ENCODE measurements at regions not wholly inside any gene's neighbourhood (a gene's known extent, or its start where the extent isn't known, plus 50 kb on each side); places are given as distances from the start of the nearest gene placed in this dataset.

DNA sequence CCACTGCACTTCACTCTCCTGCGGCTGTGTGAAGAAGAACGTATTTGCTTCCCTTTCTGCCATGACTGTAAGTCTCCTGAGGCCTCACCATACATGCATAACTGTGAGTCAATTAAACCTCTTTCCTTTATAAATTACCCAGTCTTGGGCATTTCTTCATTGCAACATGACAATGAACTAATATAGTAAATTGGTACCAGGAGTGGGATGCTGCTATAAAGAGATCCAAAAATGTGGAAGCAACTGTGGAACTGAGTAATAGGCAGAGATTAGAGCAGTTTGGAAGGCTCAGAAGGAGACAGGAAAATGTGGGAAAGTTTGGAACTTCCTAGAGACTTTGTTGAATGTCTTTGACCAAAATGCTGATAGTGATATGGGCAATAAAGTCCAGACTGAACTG, 1907.9 kb downstream of the MRPL39 start:
- FAIRE-seq: no peak
- Histone ChIP-seq H3K9me3 (replicated peaks; ENCODE audit: control insufficient read depth, insufficient read depth, low read length) (peaks cover 7% of the 10 kb centered on the region), H2AFZ (ENCODE audit: low read depth, low read length) (no peak overlapping the region), H3K4me2 (ENCODE audit: insufficient read depth, low read length) (no peak overlapping the region), H3K4me3 (replicated peaks in 1 of 3; ENCODE audit: insufficient read depth in 1 of 3, low read depth in 1 of 3, low read length in 3 of 3) (no peak overlapping the region), H3K9ac (replicated peaks; ENCODE audit: extremely low read depth, insufficient read depth, low read length) (no peak overlapping the region), H3K9me1 (replicated peaks; ENCODE audit: control insufficient read depth, extremely low read depth, insufficient read depth, low read length) (no peaks in the 10 kb centered on the region), H3K79me2 (ENCODE audit: control insufficient read depth, insufficient read depth, low read length) (no peaks in the 10 kb centered on the region), H3K4me1 (ENCODE audit: control insufficient read depth, extremely low read depth, insufficient read depth, low read length) (no peaks in the 10 kb centered on the region), H3K27ac (ENCODE audit: insufficient read depth, low read depth, low read length) (no peak overlapping the region), H3K27me3 (ENCODE audit: control insufficient read depth in 2 of 2, insufficient read depth in 2 of 2, low read length in 2 of 2) (no peaks in the 10 kb centered on the region), H3K36me3 (ENCODE audit: control insufficient read depth in 2 of 2, extremely low read depth in 1 of 2, insufficient read depth in 2 of 2, low read length in 2 of 2) (no peaks in the 10 kb centered on the region), H4K20me1 (replicated peaks; ENCODE audit: control insufficient read depth, extremely low read depth, insufficient read depth, low read length) (no peaks in the 10 kb centered on the region)
- TF ChIP-seq GATA2 (IDR thresholded peaks at IDR 0.05; ENCODE audit: insufficient read depth, insufficient read length, low read depth, low read length): no peak
- TF ChIP-seq EZH2 (IDR thresholded peaks at IDR 0.05; ENCODE audit: borderline replicate concordance, low read depth, low read length, severe bottlenecking): no peak
- TF ChIP-seq JUN (IDR thresholded peaks at IDR 0.05; ENCODE audit: borderline replicate concordance, insufficient read depth, insufficient read length, low read depth): no peak
- no peak for TF ChIP-seq FOS (IDR thresholded peaks at IDR 0.05; ENCODE audit: borderline replicate concordance, insufficient read depth, low read length)
- TF ChIP-seq POLR2A (IDR thresholded peaks at IDR 0.05; ENCODE audit: low read depth, low read length): no peak
- TF ChIP-seq, protein P1, sequence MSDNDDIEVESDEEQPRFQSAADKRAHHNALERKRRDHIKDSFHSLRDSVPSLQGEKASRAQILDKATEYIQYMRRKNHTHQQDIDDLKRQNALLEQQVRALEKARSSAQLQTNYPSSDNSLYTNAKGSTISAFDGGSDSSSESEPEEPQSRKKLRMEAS (IDR thresholded peaks at IDR 0.05; ENCODE audit: insufficient read depth, insufficient read length): no peak
- TF ChIP-seq MYC (IDR thresholded peaks at IDR 0.05; ENCODE audit: low read depth, low read length): no peak
- TF ChIP-seq, protein P2, sequence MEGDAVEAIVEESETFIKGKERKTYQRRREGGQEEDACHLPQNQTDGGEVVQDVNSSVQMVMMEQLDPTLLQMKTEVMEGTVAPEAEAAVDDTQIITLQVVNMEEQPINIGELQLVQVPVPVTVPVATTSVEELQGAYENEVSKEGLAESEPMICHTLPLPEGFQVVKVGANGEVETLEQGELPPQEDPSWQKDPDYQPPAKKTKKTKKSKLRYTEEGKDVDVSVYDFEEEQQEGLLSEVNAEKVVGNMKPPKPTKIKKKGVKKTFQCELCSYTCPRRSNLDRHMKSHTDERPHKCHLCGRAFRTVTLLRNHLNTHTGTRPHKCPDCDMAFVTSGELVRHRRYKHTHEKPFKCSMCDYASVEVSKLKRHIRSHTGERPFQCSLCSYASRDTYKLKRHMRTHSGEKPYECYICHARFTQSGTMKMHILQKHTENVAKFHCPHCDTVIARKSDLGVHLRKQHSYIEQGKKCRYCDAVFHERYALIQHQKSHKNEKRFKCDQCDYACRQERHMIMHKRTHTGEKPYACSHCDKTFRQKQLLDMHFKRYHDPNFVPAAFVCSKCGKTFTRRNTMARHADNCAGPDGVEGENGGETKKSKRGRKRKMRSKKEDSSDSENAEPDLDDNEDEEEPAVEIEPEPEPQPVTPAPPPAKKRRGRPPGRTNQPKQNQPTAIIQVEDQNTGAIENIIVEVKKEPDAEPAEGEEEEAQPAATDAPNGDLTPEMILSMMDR (IDR thresholded peaks at IDR 0.05; ENCODE audit: extremely low read depth in 1 of 2, insufficient read depth in 1 of 2, low read depth in 1 of 2, low read length in 2 of 2): no peak
- TF ChIP-seq POLR2AphosphoS5 (IDR thresholded peaks at IDR 0.05; ENCODE audit: insufficient read depth, low read depth, low read length): no peak
- no peak for DNase-seq (ENCODE audit: low read depth, low spot score)
- intact Hi-C loops (cut with micrococcal nuclease) (no loop called here), dilution Hi-C loops (cut with MboI; ENCODE audit: extremely low pct_ligation_motif_present, low sequenced_read_pairs) (no loop called here)
- CTCF ChIA-PET: no interaction called here
- BruUV-seq (replicated peaks): no TSS peak
- POLR2A ChIA-PET: no interaction called here

Data from endothelial cell of umbilical vein (primary cell).